HG02885 (cell line): ENCODE measurements at regions not wholly inside any gene's neighbourhood (a gene's known extent, or its start where the extent isn't known, plus 50 kb on each side); places are given as distances from the start of the nearest gene placed in this dataset.
"Not testable (repeated sequence)": the region's sequence is repeated elsewhere in the genome, so short reads cannot be mapped to it uniquely, and the experiment has no call there.

Experiments used
- ATAC-seq: cut with Tn5 transposase; IDR thresholded peaks from one replicate; pipeline ENCODE4 v1.9.1; 2021; ENCODE audit warnings: mild to moderate bottlenecking; ENCODE audit not compliant: unreplicated experiment, poor library complexity

- no peak for ATAC-seq
Observed at GRCh38 chr5:105617436-105618215, 2053.1 kb downstream of the EFNA5 start.

- ATAC-seq = no peak
Observed at GRCh38 chr5:105616599-105616998, 2054.0 kb upstream of the NUDT12 start.

GRCh38 chr5:105602406-105602805, 2039.8 kb upstream of the NUDT12 start:
- ATAC-seq = not testable (repeated sequence)

- no peak for ATAC-seq
Observed at GRCh38 chr5:105593011-105593760, 2030.6 kb upstream of the NUDT12 start.

- no peak for ATAC-seq
Observed at GRCh38 chr5:105587963-105588662, 2025.5 kb upstream of the NUDT12 start.

GRCh38 chr5:105581988-105582690, 2019.5 kb upstream of the NUDT12 start:
- no peak for ATAC-seq

GRCh38 chr5:105573575-105573974, 2011.0 kb upstream of the NUDT12 start:
- ATAC-seq = no peak

GRCh38 chr5:105565531-105565930, 2002.9 kb upstream of the NUDT12 start:
- no peak for ATAC-seq

- no peak for ATAC-seq
Observed at GRCh38 chr5:105563842-105564241, 2001.3 kb upstream of the NUDT12 start.

- no peak for ATAC-seq
Observed at GRCh38 chr5:105554568-105555169, 1992.1 kb upstream of the NUDT12 start.

GRCh38 chr5:105544300-105544699, 1981.7 kb upstream of the NUDT12 start:
- no peak for ATAC-seq

- ATAC-seq = no peak
Observed at GRCh38 chr5:105536675-105537074, 1974.1 kb upstream of the NUDT12 start.

GRCh38 chr5:105530716-105531261, 1968.2 kb upstream of the NUDT12 start:
- no peak for ATAC-seq

- ATAC-seq = no peak
Observed at GRCh38 chr5:105529851-105530250, 1967.3 kb upstream of the NUDT12 start.

- no peak for ATAC-seq
Observed at GRCh38 chr5:105508519-105508918, 1945.9 kb upstream of the NUDT12 start.

- ATAC-seq = peak; percentile 55
Observed at GRCh38 chr5:105506692-105507277, 1944.2 kb upstream of the NUDT12 start.

- ATAC-seq = no peak
Observed at GRCh38 chr5:105503950-105504349, 1941.4 kb upstream of the NUDT12 start.

- no peak for ATAC-seq
Observed at GRCh38 chr5:105501315-105501714, 1938.7 kb upstream of the NUDT12 start.

GRCh38 chr5:105475401-105475800, 1912.8 kb upstream of the NUDT12 start:
- ATAC-seq = no peak
